ENCODE measurements at regions not wholly inside any gene's neighbourhood (a gene's known extent, or its start where the extent isn't known, plus 50 kb on each side); places are given as distances from the start of the nearest gene placed in this dataset.
"Not testable (repeated sequence)": the region's sequence is repeated elsewhere in the genome, so short reads cannot be mapped to it uniquely, and the experiment has no call there.

DNA sequence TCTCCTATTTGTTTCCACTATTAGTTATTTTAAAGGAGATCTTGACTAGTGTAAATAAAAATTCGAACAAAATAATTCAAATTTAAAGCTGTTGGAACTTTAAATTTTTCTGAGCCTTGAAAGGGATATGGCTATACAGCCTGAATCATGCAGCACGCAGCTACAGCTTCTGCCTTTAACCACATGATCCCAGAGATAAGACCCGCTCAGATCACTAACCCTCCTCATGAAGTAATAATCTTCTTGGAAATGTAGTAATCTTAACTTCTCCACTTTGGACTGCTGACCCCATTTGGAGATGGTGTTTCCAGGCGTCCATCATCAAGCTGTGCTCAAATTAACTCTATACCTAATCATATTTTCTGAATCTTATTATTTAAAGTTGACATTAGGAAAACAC lies 336.6 kb downstream of the DSC3 start:
- DNase-seq (ENCODE audit: low read depth), result no peak

DNA sequence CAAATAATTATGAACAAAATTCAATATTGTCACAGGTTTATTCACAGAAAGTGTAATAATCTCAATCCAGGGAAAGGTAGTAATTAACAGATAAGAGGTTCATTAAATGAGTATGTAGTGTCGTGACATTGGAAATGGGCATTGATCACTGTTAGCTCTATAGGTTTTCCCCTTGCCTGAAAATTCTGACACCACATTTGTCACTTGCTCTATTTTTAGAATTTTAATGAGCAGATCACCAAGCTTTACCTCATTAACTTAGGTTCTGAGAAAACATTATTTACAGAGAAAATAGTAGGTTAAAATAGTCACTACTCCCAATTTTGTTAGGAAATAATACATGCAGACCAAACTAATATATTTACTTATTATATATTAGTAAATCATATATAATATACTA lies 344.0 kb downstream of the DSC3 start:
- no peak for DNase-seq (ENCODE audit: low read depth)

DNA sequence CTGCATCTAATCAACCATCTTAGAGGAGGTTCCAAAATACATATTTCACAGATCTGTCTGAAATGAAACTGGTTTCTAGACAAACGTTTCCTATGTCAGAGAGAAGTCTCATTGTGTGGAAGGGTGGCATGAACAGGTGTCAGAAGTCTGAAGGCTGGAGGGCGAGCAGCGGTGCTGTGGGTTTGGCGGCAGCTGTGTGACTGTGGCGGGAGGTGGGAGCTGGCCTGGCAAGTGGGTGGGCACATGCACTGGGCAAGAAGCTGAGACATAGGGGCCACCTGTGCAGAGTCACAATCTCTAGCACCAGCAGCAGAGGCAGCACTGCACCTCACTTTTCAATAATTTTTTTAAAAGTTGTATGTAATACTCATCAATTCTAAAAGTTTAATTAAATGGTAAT lies 346.3 kb downstream of the DSC3 start:
- no peak for DNase-seq (ENCODE audit: low read depth)

DNA sequence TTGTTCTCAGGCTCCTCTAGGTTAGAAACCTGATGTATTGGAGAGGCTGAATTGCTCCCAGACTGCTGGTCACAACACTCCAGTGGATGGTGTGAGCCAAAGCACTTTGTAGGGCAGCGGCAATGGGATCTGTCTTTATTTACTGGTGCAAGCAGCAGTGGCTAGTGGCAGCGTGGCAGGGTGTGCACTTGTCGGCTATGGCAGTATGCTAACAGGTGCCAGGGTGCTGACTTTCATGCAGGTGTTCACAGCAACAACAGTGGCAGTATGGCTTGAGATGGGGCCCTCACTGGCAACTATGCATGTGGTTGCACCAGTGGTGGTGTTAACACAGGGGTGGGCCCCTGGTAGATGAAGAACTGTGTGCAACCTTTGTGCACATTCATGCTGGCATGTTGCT lies 347.8 kb downstream of the DSC3 start:
- DNase-seq (ENCODE audit: low read depth), result no peak

DNA sequence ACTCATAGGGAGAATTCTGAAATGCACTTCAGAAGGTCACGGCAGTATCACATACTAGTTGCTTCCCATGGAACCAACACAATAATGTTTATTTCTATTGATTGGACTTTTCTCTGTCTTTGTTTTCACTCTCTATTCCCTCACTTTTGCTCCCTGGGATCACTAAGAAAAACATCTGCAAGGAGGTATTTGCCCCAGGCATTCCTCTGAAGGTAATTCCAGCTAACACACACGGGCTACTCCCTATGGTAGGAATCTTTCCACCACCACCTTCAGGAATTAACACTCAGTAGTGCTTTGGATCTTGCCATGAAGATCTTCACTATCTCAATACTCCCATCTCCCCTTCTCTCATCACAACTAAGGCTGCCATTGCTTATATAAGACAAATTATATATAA lies 353.3 kb downstream of the DSC3 start:
- no peak for DNase-seq (ENCODE audit: low read depth)

DNA sequence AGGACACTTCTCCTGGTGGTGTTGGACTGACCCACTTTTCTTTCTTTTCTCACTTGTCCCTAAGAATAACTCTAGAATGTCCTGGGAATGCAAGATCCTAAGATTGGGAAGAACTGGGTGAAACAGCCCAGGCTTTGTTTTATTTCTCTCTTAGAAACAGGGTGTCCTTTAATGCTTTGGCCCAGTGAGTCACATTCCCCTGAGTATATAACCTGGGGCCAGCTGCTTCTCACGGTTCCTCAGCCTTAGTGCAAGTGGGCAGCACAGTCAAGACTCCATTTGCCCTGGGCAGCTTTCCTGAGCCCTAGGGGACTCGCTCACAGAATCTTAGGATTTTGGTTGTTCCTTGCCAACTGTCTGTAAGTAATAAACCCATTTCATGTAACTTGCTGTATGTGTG lies 355.0 kb downstream of the DSC3 start:
- DNase-seq (ENCODE audit: low read depth), result no peak

DNA sequence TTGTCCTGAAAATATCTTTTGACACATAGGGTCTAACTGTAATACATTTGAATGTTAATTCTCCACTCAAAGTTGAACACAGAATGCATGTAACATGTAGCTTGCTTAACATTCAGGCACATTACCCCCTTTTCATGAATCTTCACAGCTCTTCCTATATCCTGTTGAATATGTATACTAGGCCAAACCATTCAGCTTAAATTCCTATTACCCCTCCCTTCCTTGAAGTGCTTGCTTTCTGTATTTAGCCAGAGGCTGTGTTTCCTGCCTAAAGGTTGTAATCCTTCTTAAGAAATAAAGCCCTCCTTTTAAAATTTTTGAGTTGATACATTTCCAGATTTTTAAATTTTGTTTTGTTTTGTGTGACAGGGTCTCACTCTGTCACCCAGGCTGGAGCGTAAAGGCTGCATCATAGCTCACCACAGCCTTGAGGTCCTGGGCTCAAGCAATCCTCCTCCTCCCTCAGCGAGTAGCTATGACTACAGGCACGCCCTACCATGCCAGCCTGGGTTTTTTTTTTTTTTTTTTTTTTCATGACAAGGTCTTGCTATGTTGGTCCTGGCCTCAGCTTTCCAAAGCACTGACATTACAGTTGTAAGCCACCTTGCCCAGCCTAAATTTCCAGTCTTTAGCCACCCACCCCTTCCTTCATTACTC lies 357.6 kb downstream of the DSC3 start:
- DNase-seq (ENCODE audit: low read depth), result no peak

DNA sequence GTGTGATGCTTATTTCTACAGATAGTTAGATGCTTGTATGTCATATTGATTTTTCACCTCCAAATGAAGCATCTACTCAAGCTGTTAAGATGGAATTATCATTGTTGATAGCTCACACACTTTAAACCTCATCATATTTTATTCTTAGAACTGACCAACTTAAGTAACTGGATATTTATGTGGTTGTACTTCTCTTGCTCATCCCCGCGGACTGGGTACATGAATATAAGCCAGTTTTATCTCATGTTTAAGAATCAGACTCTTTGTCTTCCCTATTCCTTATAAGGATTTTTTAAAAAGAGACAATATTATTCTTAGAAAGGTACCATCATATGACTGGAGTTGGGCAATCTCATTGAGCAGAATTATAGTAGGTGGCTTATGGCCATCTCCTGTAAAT lies 358.7 kb downstream of the DSC3 start:
- no peak for DNase-seq (ENCODE audit: low read depth)

DNA sequence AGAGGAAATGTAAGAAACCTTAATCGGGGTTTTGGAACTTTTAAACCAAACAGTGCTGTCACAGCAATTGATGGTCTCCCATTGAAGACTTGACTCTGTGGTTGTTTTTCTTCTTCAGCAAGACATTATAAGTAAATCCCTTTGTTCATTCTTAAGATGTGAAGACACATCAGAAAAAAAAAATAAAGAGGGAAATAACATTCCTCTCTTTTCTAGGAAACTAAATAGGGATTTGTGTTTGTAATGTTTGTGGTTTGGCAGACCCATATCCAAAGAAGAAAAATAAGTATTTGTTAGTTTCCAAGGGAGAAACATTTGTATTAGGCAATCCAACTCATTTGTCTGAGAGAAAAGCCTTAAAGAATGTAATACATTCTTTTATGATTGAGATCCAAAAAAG lies 359.9 kb downstream of the DSC3 start:
- no peak for DNase-seq (ENCODE audit: low read depth)

DNA sequence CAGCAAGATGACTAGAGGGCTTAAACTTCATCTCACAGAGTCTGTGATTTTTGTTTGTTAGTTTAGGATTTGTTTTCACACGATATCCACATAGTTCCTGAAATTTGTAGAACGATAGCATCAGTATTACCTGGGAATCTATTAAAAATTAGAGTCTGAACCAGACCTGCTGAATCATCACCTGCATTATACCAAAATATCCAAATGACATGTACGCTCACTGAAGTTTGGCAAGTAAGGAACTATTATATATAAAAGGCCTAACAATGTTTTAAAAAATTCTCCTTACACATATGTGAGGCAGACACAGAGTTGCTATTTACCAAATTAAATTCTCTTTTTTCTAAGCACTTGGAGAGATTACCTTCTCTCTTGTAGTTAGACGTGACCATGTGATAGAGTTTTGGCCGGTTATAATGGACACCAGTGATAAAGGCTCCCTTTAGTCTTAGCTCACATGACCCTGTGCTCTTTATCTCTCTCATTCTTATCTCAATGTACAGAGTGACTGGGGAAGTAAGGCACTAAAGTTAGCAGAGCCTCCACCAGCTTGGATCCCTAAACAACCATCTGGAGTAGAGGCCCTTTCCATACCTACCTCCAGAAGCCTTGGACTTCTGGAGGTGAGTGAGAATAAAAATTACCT lies 363.1 kb downstream of the DSC3 start:
- no peak for DNase-seq (ENCODE audit: low read depth)

DNA sequence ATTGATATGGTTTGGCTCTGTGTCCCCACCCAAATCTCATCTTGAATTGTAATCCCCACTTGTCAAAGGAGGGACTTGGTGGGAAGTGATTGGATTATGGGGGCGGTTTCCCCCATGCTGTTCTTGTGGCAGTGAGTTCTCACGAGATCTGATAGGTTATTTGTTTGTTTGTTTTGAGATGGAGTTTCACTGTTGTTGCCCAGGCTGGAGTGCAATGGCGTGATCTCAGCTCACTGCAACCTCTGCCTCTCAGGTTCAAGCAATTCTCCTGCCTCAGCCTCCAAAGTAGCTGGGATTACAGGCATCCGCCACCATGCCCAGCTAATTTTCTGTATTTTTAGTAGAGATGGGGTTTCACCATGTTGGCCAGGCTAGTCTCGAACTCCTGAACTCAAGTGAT lies 364.7 kb downstream of the DSC3 start:
- not testable (repeated sequence) for DNase-seq (ENCODE audit: low read depth)

DNA sequence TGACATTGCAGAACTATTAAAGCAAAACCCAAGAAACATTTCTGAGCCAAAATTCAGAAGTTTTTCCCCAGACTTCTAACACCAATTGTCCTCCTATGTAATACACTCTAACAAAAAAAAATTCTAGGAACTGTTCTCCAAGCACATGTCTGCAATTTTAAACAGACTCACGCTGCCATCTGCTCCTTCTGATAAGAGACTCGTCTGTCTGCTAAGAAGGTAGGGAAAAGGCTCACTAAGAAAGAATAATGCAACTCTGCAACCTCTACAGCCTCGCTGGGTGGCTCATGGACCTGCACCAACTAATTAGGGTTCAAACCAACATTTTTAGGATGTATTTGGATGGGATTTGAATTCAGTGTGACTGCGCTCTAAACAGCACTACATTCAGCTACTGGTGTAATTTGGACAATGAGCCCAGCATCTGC lies 366.5 kb downstream of the DSC3 start:
- DNase-seq (ENCODE audit: low read depth), result no peak

DNA sequence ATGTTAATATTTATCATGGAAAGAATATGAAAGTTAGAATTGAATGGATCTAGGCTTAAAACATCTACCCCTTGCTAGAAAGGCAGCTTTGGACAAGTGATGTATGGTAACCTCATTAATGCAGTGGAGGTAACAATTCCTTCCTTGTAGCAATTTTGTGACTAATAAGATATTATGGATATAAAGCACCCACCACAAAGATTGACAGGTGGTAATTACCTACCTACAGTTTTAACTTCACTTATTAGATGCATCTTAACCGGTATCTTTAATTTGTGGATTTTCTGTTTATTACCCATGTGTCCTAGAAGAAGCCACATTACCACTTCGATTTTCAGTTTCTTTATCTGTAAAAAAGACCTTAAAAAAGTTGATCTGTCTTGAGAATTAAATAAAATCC lies 367.0 kb downstream of the DSC3 start:
- DNase-seq (ENCODE audit: low read depth), result no peak

DNA sequence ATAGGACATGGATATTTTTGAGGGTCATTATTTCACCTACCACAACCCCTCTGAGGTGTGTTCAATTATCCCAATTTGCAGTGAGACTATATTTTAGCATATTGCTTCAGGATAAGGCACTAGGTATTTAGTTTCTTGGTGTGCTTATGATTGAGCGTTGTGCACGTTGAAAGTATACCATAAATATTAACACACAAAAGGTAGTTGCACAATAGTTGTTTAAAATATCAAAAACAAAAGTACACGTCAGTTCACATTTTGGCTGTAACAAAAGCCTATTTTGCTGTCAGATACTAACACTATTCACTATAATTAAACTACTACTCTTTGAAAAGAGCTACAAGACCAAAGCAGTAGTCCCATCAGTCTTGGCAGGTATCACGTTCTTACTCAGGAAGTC lies 367.5 kb downstream of the DSC3 start:
- no peak for DNase-seq (ENCODE audit: low read depth)

DNA sequence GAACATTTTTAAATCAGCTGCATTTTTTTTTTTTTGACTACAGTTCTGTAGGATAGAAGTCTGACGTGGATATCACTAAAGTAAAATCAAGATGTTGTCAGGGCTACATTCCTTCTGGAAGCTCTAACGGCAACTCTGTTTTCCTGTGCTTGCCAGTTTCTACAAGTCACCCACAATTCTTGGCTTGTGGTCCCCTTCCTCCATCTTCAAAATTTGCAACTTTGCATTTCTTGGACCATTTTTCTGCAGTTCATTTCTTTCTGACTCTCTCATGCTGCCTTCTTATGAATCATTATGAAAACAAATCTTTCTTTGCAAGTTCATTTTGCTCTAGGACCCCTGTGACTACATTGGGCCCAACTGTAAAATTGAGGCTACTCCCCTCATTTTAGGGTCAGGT lies 367.9 kb downstream of the DSC3 start:
- no peak for DNase-seq (ENCODE audit: low read depth)

DNA sequence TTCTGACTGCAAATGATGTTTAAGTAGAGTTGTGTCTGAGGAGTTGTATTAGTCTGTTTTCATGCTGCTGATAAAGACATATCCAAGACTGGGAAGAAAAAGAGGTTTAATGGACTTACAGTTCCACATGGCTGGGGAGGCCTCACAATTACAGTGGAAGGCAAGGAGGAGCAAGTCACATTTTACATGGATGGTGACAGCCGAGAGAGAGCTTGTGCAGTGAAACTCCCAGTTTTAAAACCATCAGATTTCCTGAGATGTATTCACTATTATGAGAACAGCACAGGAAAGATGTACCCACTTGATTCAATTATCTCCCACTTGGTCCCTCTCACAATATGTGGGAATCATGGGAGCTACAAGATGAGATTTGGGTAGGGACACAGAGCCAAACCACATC lies 370.1 kb downstream of the DSC3 start:
- DNase-seq (ENCODE audit: low read depth), result not testable (repeated sequence)

DNA sequence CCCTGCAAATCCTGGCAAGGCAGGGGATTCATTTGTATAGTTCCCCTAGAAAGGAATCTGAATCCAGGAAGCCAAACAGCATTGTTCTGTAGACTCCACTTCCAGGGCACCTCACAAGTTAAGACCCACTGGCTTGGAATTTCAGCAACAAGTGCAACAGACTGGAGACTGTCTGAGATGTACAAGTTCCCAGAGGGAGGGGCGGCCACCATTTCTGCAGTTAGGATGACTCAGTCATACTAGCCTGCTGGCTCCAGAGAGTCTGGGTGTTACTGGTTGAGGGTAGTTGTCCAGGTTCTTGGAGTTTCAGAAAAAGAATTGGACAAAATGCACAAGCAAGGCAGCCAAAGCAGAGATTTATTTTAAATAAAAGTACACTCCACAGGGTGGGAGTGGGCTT lies 384.2 kb downstream of the DSC3 start:
- no peak for DNase-seq (ENCODE audit: low read depth)

DNA sequence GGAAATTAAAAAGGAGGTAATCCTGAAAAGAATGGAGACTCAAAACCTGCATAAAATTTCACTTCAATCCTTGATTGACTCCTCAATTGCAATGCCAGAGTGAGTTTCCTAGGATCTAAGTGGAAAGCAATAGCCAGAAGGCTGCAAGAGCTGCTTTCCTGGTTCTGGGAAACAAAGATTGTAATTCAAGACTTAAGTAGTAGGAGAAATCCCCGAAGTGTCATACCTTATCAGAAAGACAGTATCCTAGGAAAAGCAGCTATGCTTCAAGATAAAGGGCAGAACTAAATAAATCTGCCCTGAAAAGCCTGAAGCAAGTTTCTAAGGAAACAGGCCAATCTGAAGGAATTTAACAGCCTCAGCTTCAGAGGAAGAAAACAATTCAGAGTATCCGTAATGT lies 390.2 kb downstream of the DSC3 start:
- DNase-seq (ENCODE audit: low read depth), result no peak

DNA sequence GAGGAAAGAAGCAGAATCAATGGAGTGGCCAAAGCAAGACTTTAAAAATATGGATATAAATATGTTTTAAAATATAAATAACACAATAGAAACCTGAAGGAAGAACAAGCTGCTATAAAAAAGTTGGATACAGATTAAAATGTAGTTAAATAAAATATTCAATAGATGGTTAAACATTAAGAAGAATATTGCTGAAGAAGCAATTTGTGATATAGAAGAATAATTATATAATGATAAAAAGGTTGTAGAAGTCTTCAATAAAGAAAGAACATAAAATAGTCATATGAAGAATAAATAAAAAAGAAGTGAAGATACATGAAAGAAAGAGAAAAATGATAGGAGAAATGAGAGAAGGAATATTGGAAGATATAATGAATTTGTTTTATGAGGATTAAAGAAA lies 392.0 kb downstream of the DSC3 start:
- no peak for DNase-seq (ENCODE audit: low read depth)

DNA sequence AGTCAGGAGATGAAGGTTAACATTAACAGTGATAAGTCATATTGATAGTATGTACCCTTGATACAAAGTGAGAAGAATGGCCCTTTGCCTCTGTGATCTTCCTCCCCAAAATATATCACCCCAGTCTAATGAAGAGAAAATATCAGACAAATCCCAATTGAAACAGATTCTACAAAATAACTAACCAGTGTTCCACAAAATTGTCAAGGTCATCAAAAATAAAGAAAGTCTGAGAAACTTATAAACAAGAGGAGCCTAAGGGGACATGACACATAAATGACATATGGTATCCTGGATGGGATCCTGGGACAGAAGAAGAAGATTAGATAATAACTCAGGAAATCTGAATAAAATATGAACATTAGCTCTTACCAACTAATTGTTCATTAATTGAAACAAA lies 398.4 kb downstream of the DSC3 start:
- DNase-seq (ENCODE audit: low read depth), result no peak

DNA sequence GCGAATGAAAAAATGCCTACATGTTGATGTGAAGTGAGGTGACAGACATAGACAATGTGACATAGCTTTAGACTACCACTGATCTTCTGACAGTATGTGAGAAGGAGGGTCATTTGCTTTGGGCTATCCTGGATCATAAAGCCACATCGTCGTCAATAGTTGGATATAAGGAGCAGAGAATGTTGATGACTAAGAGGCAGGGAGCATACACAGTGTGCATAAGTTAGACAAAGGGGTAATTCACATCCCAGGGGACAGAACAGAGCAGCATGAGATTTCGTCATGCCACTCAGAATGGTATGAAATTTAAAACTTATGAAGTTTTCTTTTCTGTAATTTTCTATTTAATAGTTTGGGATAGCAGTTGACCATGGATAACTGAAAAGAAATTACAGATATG lies 403.2 kb downstream of the DSC3 start:
- DNase-seq (ENCODE audit: low read depth), result no peak

DNA sequence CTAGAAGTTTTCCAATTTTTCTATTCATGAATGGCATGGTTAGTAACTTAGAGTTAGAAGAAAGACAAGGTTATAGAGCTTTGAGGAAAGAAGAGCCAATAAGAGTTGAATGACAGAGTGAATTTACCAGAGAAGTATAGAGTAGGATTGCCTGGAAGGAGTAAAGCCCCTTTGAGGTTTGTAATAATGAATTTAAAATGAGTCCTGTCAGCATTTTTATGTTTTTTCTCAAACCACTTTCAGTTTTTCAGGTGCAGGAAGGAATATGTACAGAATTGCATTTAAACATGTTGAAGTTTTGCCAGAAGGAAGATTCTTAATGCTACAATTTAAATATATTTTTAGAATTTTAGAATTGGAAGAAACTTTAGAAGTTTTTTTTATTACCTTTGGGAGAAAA lies 408.3 kb downstream of the DSC3 start:
- no peak for DNase-seq (ENCODE audit: low read depth)

DNA sequence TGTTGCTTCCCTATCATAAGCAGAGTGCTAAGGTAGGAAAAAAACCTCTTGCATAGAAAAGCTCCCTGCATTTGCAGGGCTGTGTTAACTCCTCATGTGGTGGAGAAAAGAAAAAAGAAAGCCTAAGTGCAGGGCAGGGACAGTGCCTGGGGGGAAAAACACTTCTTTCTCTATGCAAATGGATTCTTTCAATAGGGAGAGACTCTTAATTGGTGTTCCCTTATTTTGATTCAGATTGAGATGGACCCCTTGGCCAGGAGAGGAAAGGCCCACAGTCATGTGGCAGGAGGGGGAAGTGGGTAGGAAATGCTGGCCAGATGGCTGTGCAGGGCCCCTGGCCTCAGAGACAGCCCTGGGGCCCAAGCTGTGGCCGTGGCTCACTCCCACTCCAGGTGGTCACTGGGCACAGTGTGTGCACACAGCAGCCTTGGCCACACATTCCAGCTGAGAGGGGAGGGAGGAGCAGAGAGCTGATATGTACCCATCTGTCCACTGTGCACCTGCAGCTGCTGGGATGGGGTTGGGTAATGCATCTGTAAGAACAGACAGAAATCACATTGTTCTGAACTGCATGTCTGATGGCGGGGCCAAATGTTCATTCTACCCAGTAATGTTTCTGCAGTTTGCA lies 410.4 kb downstream of the DSC3 start:
- no peak for DNase-seq (ENCODE audit: low read depth)

DNA sequence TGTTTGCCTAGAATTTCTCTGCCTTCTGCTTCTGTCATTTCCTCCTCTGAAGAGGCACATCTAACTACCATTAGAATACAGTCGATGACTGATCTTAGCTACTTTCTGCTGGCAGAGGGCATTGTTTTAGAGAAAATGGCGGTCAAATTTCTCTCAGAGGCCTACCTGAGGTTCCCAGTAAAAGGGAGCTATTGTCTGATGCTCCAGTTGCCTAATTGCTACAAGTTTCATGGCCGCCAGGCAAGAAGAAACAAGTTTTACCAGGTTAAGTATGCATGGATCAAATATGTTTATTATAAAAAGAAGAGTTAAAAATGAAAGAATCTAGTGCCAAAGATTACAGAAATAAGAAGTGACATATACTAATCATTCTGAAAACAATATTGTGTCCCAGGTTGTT lies 416.6 kb downstream of the DSC3 start:
- no peak for DNase-seq (ENCODE audit: low read depth)

Measured in Daoy (cell line).